GM12873 (cell line): ENCODE measurements at regions not wholly inside any gene's neighbourhood (a gene's known extent, or its start where the extent isn't known, plus 50 kb on each side); places are given as distances from the start of the nearest gene placed in this dataset.

Experiments used
- TF ChIP-seq, protein P1 (sequence below): IDR thresholded peaks from 2 replicates; pipeline ENCODE4 v1.5.1; 2012; ENCODE audit warnings: low read depth, mild to moderate bottlenecking, moderate library complexity, low read length, control low read depth; ENCODE audit not compliant: insufficient read depth; ENCODE audit errors: missing control alignments

GRCh38 chr22:49149721-49150608, 677.7 kb downstream of the BRD1 start:
- TF ChIP-seq, protein P1, sequence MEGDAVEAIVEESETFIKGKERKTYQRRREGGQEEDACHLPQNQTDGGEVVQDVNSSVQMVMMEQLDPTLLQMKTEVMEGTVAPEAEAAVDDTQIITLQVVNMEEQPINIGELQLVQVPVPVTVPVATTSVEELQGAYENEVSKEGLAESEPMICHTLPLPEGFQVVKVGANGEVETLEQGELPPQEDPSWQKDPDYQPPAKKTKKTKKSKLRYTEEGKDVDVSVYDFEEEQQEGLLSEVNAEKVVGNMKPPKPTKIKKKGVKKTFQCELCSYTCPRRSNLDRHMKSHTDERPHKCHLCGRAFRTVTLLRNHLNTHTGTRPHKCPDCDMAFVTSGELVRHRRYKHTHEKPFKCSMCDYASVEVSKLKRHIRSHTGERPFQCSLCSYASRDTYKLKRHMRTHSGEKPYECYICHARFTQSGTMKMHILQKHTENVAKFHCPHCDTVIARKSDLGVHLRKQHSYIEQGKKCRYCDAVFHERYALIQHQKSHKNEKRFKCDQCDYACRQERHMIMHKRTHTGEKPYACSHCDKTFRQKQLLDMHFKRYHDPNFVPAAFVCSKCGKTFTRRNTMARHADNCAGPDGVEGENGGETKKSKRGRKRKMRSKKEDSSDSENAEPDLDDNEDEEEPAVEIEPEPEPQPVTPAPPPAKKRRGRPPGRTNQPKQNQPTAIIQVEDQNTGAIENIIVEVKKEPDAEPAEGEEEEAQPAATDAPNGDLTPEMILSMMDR, result no peak

DNA sequence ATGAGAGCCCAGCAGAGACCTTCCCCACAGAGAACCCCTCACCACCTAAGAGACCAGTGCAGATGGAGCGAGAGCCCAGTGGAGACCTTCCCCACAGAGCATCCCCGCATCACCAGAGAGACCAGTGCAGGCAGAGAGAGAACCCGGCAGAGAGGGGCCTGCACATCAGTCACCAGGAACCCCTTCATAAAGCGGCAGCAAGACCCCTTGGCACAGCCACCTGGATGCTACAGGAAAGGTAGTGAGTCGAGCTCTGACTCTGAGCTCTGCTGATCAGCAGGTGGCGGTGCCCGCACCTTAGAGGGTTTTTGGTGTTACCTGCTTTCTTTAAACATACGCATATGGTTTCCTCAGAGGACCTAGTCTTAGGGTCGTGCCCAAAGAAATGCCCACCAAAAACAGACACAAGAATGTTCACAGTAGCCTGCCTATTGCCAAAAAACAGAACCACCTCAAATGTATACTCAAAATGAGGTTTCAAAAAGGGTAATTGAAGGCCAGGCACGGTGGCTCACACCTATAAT, 678.7 kb downstream of the BRD1 start:
- TF ChIP-seq, protein P1, result no peak

DNA sequence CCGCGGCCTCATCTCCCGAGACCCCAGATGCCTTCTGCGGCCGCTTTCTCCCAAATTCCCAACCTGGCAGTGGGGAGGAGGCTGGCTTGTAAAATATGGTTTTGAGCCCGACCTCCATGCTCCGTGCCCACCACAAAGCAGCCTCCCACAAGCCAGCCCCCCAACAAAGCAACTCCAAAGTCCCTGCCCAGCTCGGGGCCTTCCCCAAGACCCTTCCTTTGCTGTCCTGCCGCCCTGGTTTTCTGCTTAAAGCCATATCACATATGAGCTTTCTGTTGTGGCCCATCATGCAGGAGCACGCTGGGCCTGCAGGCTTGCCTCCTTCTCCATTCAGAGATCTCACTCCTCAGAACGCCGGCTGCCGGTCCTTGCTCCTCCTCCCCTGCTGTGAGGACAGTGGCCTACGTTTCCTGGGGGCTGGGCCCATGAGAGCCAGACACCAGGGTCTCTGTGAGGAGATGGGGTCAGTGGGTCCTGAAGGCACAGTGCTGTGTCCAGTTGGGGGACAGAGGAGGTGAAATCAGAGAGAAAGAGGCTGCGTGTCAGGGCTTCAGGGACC, 680.0 kb downstream of the BRD1 start:
- TF ChIP-seq, protein P1, result no peak

DNA sequence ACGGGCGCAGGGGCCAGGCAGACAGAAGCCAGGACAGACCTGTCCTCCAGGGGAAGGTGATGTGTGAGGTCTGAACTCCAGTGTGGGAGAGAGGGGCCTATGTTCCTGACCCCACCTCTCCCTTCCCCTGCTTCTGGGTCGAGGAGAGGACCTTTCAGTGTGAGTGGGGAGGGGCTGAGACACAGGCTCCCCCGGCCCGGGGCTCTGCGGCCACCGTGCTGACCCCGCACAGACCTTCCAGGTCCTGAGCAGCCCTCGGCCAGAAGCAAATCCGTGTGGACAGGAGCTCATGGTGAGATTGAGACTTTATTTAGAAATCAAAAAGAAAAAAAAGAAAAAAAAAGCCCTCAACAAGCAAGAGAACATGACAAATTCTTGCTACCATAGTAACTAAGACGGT, 680.5 kb downstream of the BRD1 start:
- TF ChIP-seq, protein P1, result no peak

DNA sequence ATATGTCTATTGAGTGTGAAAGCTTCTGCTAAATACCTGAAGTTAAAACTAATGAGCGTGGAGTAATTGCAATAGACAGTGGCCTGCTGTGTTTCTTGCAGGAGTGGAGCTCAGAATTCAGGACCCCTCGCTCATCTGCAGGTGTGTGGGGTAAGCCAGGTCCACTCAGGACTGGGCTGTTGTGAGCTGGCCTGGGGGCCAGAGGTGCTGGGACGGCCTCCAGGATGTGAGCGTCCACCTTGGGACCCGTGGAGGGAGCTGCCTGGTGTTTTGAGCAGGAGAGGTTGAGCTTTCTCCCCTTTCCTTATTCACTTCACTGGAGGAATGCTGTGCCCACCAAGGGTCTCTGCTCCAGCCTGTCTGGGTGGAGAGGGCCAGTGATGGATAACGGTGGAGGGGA, 681.2 kb downstream of the BRD1 start:
- TF ChIP-seq, protein P1, result no peak

DNA sequence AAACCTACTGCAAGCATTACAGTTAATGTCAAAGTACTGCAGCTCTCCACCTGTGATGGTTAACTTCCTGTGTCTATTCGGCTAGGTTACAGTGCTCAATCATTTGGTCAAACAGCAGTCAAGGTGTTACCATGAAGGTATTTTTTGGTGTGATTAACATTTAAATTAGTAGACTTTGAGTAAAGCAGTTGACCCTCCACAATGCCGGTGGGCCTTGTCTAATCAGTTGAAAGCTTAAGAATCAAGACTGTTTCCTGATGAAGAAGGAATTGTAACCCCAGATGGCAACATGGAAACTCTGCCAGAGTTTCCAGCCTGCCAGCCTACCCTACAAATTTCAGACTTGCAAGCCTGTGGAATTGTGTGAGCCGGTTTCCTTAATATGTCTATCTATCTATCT, 683.9 kb downstream of the BRD1 start:
- TF ChIP-seq, protein P1, result no peak

DNA sequence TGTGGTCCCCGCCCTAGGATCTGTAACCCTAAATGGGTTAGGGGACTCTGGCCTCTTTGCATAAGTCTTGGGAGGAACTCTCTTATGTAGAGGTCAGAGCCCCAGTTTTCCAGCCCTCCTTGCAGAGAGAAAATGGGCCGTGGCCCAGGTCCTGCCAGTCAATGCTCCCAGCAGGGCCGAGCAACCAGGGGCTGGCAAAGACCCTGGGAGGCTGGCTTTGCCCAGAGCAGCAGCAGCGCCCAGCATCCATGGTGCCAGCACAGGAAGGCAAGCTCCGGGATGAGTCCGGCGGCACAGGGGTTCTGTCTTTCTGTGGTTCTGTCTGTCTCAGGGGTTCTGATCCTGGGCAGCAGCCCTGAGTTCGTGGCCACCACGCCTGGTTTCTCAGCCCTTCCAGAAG, 684.8 kb downstream of the BRD1 start:
- TF ChIP-seq, protein P1, result no peak
